ENCODE measurements at regions not wholly inside any gene's neighbourhood (a gene's known extent, or its start where the extent isn't known, plus 50 kb on each side); places are given as distances from the start of the nearest gene placed in this dataset.

DNA sequence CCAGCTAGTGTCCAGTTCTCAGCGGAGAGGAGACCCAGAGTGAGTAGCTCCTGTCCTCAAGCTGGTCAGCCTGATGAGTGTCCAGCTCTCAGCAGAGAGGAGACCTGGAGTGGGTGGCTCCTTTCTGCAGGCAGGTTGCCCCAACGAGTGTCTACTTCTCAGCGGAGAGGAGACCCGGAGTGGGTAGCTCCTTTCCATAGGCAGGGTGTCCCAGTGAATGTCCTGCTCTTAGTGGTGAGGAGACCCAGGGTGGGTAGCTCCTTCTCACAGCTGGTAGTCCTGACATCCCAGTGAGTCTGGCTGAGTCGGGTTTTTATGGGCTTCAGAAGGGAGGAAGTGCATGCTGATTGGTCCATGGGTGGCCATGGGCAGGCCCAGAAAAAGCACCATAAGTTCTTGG, 55.7 kb upstream of the NUDT6 start:
- intact Hi-C loops (cut with micrococcal nuclease; ENCODE audit: unreplicated experiment) = no loop called here
- Histone ChIP-seq H3K36me3 (ENCODE audit: insufficient read depth, low read length, poor library complexity, severe bottlenecking) (peaks cover 36% of the 10 kb centered on the region), H3K27me3 (replicated peaks; ENCODE audit: insufficient read depth, low read depth, low read length, poor library complexity) (no peaks in the 10 kb centered on the region), H3K4me1 (ENCODE audit: insufficient read depth, low read length, poor library complexity, severe bottlenecking) (no peaks in the 10 kb centered on the region), H3K9me3 (ENCODE audit: low read depth, low read length, poor library complexity, severe bottlenecking) (peaks cover 22% of the 10 kb centered on the region), H3K4me3 (ENCODE audit: low read depth, low read length, poor library complexity, severe bottlenecking) (no peak overlapping the region), H3K27ac (ENCODE audit: low read depth, low read length, poor library complexity, severe bottlenecking) (no peak overlapping the region)
- TF ChIP-seq, protein P1, sequence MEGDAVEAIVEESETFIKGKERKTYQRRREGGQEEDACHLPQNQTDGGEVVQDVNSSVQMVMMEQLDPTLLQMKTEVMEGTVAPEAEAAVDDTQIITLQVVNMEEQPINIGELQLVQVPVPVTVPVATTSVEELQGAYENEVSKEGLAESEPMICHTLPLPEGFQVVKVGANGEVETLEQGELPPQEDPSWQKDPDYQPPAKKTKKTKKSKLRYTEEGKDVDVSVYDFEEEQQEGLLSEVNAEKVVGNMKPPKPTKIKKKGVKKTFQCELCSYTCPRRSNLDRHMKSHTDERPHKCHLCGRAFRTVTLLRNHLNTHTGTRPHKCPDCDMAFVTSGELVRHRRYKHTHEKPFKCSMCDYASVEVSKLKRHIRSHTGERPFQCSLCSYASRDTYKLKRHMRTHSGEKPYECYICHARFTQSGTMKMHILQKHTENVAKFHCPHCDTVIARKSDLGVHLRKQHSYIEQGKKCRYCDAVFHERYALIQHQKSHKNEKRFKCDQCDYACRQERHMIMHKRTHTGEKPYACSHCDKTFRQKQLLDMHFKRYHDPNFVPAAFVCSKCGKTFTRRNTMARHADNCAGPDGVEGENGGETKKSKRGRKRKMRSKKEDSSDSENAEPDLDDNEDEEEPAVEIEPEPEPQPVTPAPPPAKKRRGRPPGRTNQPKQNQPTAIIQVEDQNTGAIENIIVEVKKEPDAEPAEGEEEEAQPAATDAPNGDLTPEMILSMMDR (conservative IDR thresholded peaks at IDR 0.05; ENCODE audit: low read depth, low read length) = no peak
- TF ChIP-seq EZH2 (IDR thresholded peaks at IDR 0.05; ENCODE audit: borderline replicate concordance, low read depth, low read length, poor library complexity, severe bottlenecking) = no peak
- DNase-seq (ENCODE audit: low spot score) = no peak
- CTCF ChIA-PET = no interaction called here
- POLR2A ChIA-PET (ENCODE audit: low non-redundant PET) = no interaction called here
- BruUV-seq (replicated peaks) = no TSS peak

GRCh38 chr4:122978789-122979188, 56.4 kb upstream of the NUDT6 start:
- H3K36me3 ChIP-seq (ENCODE audit: insufficient read depth, low read length, poor library complexity, severe bottlenecking) = peaks cover 40% of the 10 kb centered on the region
- BruUV-seq (replicated peaks) = no TSS peak
- no peak overlapping the region for H3K4me3 ChIP-seq (ENCODE audit: low read depth, low read length, poor library complexity, severe bottlenecking)
- TF ChIP-seq EZH2 (IDR thresholded peaks at IDR 0.05; ENCODE audit: borderline replicate concordance, low read depth, low read length, poor library complexity, severe bottlenecking) = no peak
- TF ChIP-seq, protein P1 (conservative IDR thresholded peaks at IDR 0.05; ENCODE audit: low read depth, low read length) = no peak
- intact Hi-C loops (cut with micrococcal nuclease; ENCODE audit: unreplicated experiment) = no loop called here
- H3K27me3 ChIP-seq (replicated peaks; ENCODE audit: insufficient read depth, low read depth, low read length, poor library complexity) = no peaks in the 10 kb centered on the region
- ChIA-PET CTCF (no interaction called here), POLR2A (ENCODE audit: low non-redundant PET) (no interaction called here)
- H3K9me3 ChIP-seq (ENCODE audit: low read depth, low read length, poor library complexity, severe bottlenecking) = peaks cover 26% of the 10 kb centered on the region
- no peak for DNase-seq (ENCODE audit: low spot score)
- no peak overlapping the region for H3K27ac ChIP-seq (ENCODE audit: low read depth, low read length, poor library complexity, severe bottlenecking)
- H3K4me1 ChIP-seq (ENCODE audit: insufficient read depth, low read length, poor library complexity, severe bottlenecking) = no peaks in the 10 kb centered on the region

DNA sequence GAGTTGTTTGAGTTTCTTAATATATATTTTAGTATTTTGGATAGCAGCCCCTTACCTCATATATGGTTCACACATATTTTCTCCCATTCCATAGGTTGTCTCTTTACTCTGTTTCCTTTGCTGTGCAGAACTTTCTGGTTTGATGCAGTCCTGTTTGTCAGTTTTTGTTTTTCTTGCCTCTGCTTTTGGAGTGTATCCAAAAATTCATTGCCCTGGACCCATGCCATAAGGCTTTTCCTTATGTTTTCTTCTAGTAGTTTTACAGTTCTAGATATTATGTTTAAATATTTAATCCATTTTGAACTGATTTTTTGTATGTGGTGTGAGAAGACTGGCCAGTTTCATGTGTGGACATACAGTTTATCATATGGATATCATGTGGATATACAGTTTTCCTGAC, 58.5 kb upstream of the NUDT6 start:
- Histone ChIP-seq H3K4me3 (ENCODE audit: low read depth, low read length, poor library complexity, severe bottlenecking) (no peak overlapping the region), H3K27ac (ENCODE audit: low read depth, low read length, poor library complexity, severe bottlenecking) (no peak overlapping the region), H3K36me3 (ENCODE audit: insufficient read depth, low read length, poor library complexity, severe bottlenecking) (peaks cover 34% of the 10 kb centered on the region), H3K4me1 (ENCODE audit: insufficient read depth, low read length, poor library complexity, severe bottlenecking) (no peaks in the 10 kb centered on the region), H3K9me3 (ENCODE audit: low read depth, low read length, poor library complexity, severe bottlenecking) (peaks cover 21% of the 10 kb centered on the region), H3K27me3 (replicated peaks; ENCODE audit: insufficient read depth, low read depth, low read length, poor library complexity) (no peaks in the 10 kb centered on the region)
- ChIA-PET POLR2A (ENCODE audit: low non-redundant PET) (no interaction called here), CTCF (no interaction called here)
- no peak for TF ChIP-seq EZH2 (IDR thresholded peaks at IDR 0.05; ENCODE audit: borderline replicate concordance, low read depth, low read length, poor library complexity, severe bottlenecking)
- TF ChIP-seq, protein P1 (conservative IDR thresholded peaks at IDR 0.05; ENCODE audit: low read depth, low read length) = no peak
- intact Hi-C loops (cut with micrococcal nuclease; ENCODE audit: unreplicated experiment) = no loop called here
- DNase-seq (ENCODE audit: low spot score) = no peak
- no TSS peak for BruUV-seq (replicated peaks)

Data from A673 (cell line).